Gastrocnemius medialis (tissue), 4 donors: ENCODE measurements at regions not wholly inside any gene's neighbourhood (a gene's known extent, or its start where the extent isn't known, plus 50 kb on each side); places are given as distances from the start of the nearest gene placed in this dataset.

Experiments used
- ATAC-seq, 2 donors: fragments of 150-250 bp; one replicate each; pipeline ENCODE4 v1.9.1; 2016
- DNase-seq, 2 donors: peaks; one replicate each; pipeline ENCODE4 v3.0.0-alpha.2; 2019
- H3K27ac ChIP-seq, 4 donors: fragments of 200-600 bp; sonication (generic); 1 replicate in 1 of 4; 2 replicates in 3 of 4; pipeline ENCODE4 v1.5.1; 2016 to 2018; ENCODE audit warnings: mild to moderate bottlenecking in 2 of 4, moderate library complexity in 1 of 4
- H3K27me3 ChIP-seq, 3 donors: fragments of 200-600 bp; sonication (generic) in 2 of 3; 1 replicate in 1 of 3; 2 replicates in 2 of 3; pipeline versions ENCODE4 v1.5.1 to v1.6.0; 2016 to 2019; ENCODE audit warnings: mild to moderate bottlenecking in 1 of 3, moderate library complexity in 1 of 3
- H3K36me3 ChIP-seq, 2 donors: fragments of 200-600 bp; sonication (generic) in 1 of 2; one replicate each; pipeline ENCODE4 v1.5.1; 2017 to 2018
- H3K4me1 ChIP-seq, 2 donors: fragments of 200-600 bp; sonication (generic) in 1 of 2; one replicate each; pipeline ENCODE4 v1.5.1; 2016 to 2017; ENCODE audit warnings: mild to moderate bottlenecking in 2 of 2
- H3K4me3 ChIP-seq, 4 donors: fragments of 200-600 bp; sonication (generic) in 3 of 4; 1 replicate in 1 of 4; 2 replicates in 3 of 4; pipeline ENCODE4 v1.5.1; 2016 to 2019; ENCODE audit warnings: mild to moderate bottlenecking in 2 of 4
- H3K9me3 ChIP-seq, 3 donors: fragments of 200-600 bp; sonication (generic) in 2 of 3; 1 replicate in 1 of 3; 2 replicates in 2 of 3; pipeline ENCODE4 v1.5.1; 2016 to 2019
- POLR2A ChIP-seq, 2 donors: fragments of 450-650 bp; IDR thresholded peaks; one replicate each; pipeline ENCODE4 v1.6.1; 2017; ENCODE audit warnings: antibody characterized with exemption in 2 of 2, mild to moderate bottlenecking in 2 of 2, moderate library complexity in 2 of 2
- in situ Hi-C, 4 donors: fragments of 200-750 bp; cut with MboI; loops; one replicate each; pipeline versions ENCODE4 v1.15.0 to v1.8.0; 2017; ENCODE audit warnings: low sequenced_read_pairs in 4 of 4
- intact Hi-C: fragments of 100-400 bp; cut with DNase I; formaldehyde crosslinking; loops from one replicate; pipeline ENCODE4 v1.15.1; 2023; ENCODE audit warnings: low total_unique reads
- TF ChIP-seq, protein P1 (sequence below), 5 experiments: fragments of 450-650 bp in 3 of 5; fragments of 200-600 bp in 2 of 5; sonication (generic) in 2 of 5; IDR thresholded peaks in 4 of 5; conservative IDR thresholded peaks in 1 of 5; 1 replicate in 4 of 5; 2 replicates in 1 of 5; pipeline ENCODE4 v1.5.1; 2016 to 2019; ENCODE audit warnings: antibody characterized with exemption in 5 of 5, mild to moderate bottlenecking in 3 of 5, moderate library complexity in 3 of 5

DNA sequence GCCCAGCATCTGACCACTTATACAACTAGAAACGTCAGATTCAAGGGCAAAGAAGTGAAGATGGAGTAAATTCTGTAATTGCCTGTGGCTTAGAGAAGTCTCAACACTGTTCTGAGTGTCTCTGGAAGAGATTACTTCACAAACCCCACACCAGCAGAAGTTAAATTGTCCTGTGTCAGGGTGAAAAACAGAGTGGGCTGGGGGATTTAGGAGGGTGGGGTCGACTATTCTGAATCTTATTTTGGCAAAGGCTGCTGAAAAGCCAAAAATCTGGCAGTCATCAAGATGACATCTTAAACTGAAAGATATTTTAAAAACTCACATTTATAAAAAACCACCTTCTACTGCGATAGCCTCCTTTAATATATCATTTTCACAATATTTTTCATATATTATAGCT, 180.8 kb downstream of the KLHL28 start:
- TF ChIP-seq POLR2A (IDR thresholded peaks at IDR 0.05), result no peak
- TF ChIP-seq, protein P1, sequence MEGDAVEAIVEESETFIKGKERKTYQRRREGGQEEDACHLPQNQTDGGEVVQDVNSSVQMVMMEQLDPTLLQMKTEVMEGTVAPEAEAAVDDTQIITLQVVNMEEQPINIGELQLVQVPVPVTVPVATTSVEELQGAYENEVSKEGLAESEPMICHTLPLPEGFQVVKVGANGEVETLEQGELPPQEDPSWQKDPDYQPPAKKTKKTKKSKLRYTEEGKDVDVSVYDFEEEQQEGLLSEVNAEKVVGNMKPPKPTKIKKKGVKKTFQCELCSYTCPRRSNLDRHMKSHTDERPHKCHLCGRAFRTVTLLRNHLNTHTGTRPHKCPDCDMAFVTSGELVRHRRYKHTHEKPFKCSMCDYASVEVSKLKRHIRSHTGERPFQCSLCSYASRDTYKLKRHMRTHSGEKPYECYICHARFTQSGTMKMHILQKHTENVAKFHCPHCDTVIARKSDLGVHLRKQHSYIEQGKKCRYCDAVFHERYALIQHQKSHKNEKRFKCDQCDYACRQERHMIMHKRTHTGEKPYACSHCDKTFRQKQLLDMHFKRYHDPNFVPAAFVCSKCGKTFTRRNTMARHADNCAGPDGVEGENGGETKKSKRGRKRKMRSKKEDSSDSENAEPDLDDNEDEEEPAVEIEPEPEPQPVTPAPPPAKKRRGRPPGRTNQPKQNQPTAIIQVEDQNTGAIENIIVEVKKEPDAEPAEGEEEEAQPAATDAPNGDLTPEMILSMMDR (IDR thresholded peaks at IDR 0.05 in 4 of 5, conservative IDR thresholded peaks at IDR 0.05 in 1 of 5), result no peak
- in situ Hi-C loops (no loop called here), intact Hi-C loops (no loop called here)
- Histone ChIP-seq H3K27me3 (no peaks in the 10 kb centered on the region), H3K4me1 (no peaks in the 10 kb centered on the region), H3K27ac (no peak overlapping the region), H3K36me3 (no peaks in the 10 kb centered on the region), H3K9me3 (no peaks in the 10 kb centered on the region), H3K4me3 (no peak overlapping the region)
- DNase-seq (no peak), ATAC-seq (no peak)

DNA sequence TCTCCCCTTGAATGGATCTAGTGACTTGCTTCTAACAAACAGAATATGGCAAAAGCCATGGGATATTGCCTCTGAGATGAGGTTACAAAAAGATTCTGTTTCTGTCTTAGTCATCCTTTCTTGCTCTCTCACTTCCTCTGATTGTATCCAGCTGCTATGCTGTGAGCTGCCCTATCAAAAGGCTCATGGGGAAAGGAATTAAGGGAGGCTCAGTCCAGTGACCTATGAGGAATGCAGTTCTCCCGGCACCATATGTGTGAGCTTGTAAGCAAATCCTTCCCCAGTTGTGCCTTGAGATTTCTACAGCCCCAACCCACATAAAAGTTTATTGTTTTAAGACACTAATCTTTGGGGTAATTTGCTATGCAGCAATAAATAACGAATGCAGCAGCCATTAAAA, 183.1 kb downstream of the KLHL28 start:
- in situ Hi-C loops (no loop called here), intact Hi-C loops (no loop called here)
- TF ChIP-seq, protein P1 (IDR thresholded peaks at IDR 0.05 in 4 of 5, conservative IDR thresholded peaks at IDR 0.05 in 1 of 5), result no peak
- no peak for TF ChIP-seq POLR2A (IDR thresholded peaks at IDR 0.05)
- H3K4me1 ChIP-seq, result no peaks in the 10 kb centered on the region
- H3K36me3 ChIP-seq, result no peaks in the 10 kb centered on the region
- H3K27me3 ChIP-seq, result no peaks in the 10 kb centered on the region
- no peaks in the 10 kb centered on the region for H3K9me3 ChIP-seq
- no peak for DNase-seq
- ATAC-seq, result no peak
- no peak overlapping the region for H3K4me3 ChIP-seq
- no peak overlapping the region for H3K27ac ChIP-seq

DNA sequence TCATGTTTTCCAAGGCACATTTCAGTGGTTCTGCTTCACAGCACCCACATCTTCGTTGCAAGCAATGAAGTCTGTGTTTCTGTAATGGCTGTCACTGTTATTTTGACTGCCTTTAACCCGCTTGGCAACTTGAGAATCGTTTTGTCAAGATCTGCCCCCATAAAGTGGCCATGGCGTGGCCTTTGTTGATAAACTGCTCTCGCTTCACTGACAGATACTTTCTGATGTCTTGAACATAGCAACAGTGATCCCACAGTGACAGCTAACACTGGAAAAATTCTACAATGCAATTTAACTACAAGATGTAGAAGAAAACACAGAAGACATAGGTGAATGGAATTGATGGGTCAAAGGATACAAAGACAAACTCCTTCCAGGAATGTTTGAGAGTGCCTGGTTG, 184.2 kb downstream of the KLHL28 start:
- no peak for ATAC-seq
- intact Hi-C loops (no loop called here), in situ Hi-C loops (no loop called here)
- no peaks in the 10 kb centered on the region for H3K36me3 ChIP-seq
- no peak overlapping the region for H3K4me3 ChIP-seq
- H3K4me1 ChIP-seq, result no peaks in the 10 kb centered on the region
- no peak for TF ChIP-seq POLR2A (IDR thresholded peaks at IDR 0.05)
- TF ChIP-seq, protein P1 (IDR thresholded peaks at IDR 0.05 in 4 of 5, conservative IDR thresholded peaks at IDR 0.05 in 1 of 5), result no peak
- DNase-seq, result no peak
- H3K27ac ChIP-seq, result no peak overlapping the region
- H3K9me3 ChIP-seq, result no peaks in the 10 kb centered on the region
- H3K27me3 ChIP-seq, result no peaks in the 10 kb centered on the region

DNA sequence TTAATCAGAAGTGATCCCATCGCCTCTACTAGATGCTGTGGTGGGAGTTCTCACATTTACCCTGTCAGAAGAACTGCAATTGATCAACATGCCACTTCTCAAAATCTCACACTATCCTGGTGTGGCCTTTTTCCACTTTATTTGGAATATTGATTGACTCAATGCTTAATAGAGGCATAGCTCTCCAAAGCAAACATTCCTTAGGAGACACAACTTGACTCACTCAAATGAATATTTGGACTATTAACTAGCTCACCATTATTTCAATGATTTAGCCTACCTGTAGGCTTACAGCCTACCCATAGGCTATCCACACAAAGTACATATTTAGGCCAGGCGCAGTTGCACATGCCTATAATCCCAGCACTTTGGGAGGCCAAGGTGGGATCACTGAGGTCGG, 186.5 kb downstream of the KLHL28 start:
- no peak for ATAC-seq
- intact Hi-C loops, result no loop called here
- Histone ChIP-seq H3K36me3 (no peaks in the 10 kb centered on the region), H3K4me1 (no peaks in the 10 kb centered on the region), H3K27me3 (no peaks in the 10 kb centered on the region), H3K9me3 (no peaks in the 10 kb centered on the region), H3K27ac (no peak overlapping the region), H3K4me3 (no peak overlapping the region)
- in situ Hi-C loops, result no loop called here
- no peak for DNase-seq
- TF ChIP-seq, protein P1 (IDR thresholded peaks at IDR 0.05 in 4 of 5, conservative IDR thresholded peaks at IDR 0.05 in 1 of 5), result no peak
- no peak for TF ChIP-seq POLR2A (IDR thresholded peaks at IDR 0.05)

DNA sequence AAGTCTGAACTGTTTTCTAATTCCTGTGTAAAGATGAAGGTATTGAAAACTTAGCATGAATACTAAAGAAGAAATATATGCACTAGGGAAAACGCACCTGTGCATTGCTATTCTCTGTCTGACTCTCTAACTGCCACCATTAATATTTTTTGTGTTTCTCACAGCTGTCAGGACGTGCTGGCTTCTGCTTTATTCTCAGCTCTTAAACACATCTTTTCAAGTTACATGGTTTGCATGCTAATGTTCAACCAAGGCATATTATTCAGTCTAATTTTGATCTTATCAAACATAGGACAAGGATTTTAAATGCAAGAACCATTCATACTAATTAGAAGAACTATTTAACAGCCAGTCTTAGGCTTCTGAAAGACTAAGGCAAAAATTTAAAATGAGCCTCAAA, 187.4 kb downstream of the KLHL28 start:
- H3K27ac ChIP-seq, result no peak overlapping the region
- in situ Hi-C loops, result no loop called here

More for the DNA sequence above, 187.4 kb downstream of the KLHL28 start:
- no peak for ATAC-seq
- H3K9me3 ChIP-seq, result no peaks in the 10 kb centered on the region
- DNase-seq, result no peak
- no peak overlapping the region for H3K4me3 ChIP-seq
- no peak for TF ChIP-seq POLR2A (IDR thresholded peaks at IDR 0.05)
- TF ChIP-seq, protein P1 (IDR thresholded peaks at IDR 0.05 in 4 of 5, conservative IDR thresholded peaks at IDR 0.05 in 1 of 5), result no peak
- H3K27me3 ChIP-seq, result no peaks in the 10 kb centered on the region
- no peaks in the 10 kb centered on the region for H3K36me3 ChIP-seq
- H3K4me1 ChIP-seq, result no peaks in the 10 kb centered on the region
- intact Hi-C loops, result no loop called here
